ENCODE measurements at regions not wholly inside any gene's neighbourhood (a gene's known extent, or its start where the extent isn't known, plus 50 kb on each side); places are given as distances from the start of the nearest gene placed in this dataset.

GRCh38 chr4:123937581-123937980 is 541.0 kb downstream of the SPRY1 start:
- no peak overlapping the region for H3K4me3 ChIP-seq (ENCODE audit: low read depth, low read length, poor library complexity, severe bottlenecking)
- intact Hi-C loops (cut with micrococcal nuclease; ENCODE audit: unreplicated experiment) = no loop called here
- ChIA-PET POLR2A (no interaction called here), CTCF (ENCODE audit: unreplicated experiment) (no interaction called here)
- no peaks in the 10 kb centered on the region for H4K20me1 ChIP-seq (ENCODE audit: insufficient read depth, low read length)
- no peaks in the 10 kb centered on the region for H3K79me2 ChIP-seq (ENCODE audit: insufficient read depth, low read depth, low read length)
- H3K9me3 ChIP-seq (ENCODE audit: low read length) = no peaks in the 10 kb centered on the region
- no peaks in the 10 kb centered on the region for H3K4me1 ChIP-seq (ENCODE audit: insufficient read depth, low read length, poor library complexity, severe bottlenecking)
- no peak overlapping the region for H3K27ac ChIP-seq (ENCODE audit: low read depth, low read length, poor library complexity, severe bottlenecking)
- no peak overlapping the region for H2AFZ ChIP-seq (ENCODE audit: low read length)
- DNase-seq (ENCODE audit: low spot score) = no peak
- H3K9me2 ChIP-seq (ENCODE audit: insufficient read depth, low read length) = no peaks in the 10 kb centered on the region
- no peaks in the 10 kb centered on the region for H3K36me3 ChIP-seq (ENCODE audit: insufficient read depth, low read length)
- BruUV-seq (replicated peaks) = no TSS peak
- H3K4me2 ChIP-seq (ENCODE audit: low read length) = no peak overlapping the region
- TF ChIP-seq EZH2phosphoT487 (IDR thresholded peaks at IDR 0.05; ENCODE audit: borderline replicate concordance, low read depth, low read length) = no peak
- TF ChIP-seq CTCF (conservative IDR thresholded peaks at IDR 0.05; ENCODE audit: low read length) = no peak

- no TSS peak for BruUV-seq (replicated peaks)
- intact Hi-C loops (cut with micrococcal nuclease; ENCODE audit: unreplicated experiment) = no loop called here
- TF ChIP-seq CTCF (conservative IDR thresholded peaks at IDR 0.05; ENCODE audit: low read length) = no peak
- TF ChIP-seq EZH2phosphoT487 (IDR thresholded peaks at IDR 0.05; ENCODE audit: borderline replicate concordance, low read depth, low read length) = no peak
- Histone ChIP-seq H3K36me3 (ENCODE audit: insufficient read depth, low read length) (no peaks in the 10 kb centered on the region), H3K4me1 (ENCODE audit: insufficient read depth, low read length, poor library complexity, severe bottlenecking) (no peaks in the 10 kb centered on the region), H3K9me2 (ENCODE audit: insufficient read depth, low read length) (no peaks in the 10 kb centered on the region), H2AFZ (ENCODE audit: low read length) (no peak overlapping the region), H3K4me3 (ENCODE audit: low read depth, low read length, poor library complexity, severe bottlenecking) (no peak overlapping the region), H3K79me2 (ENCODE audit: insufficient read depth, low read depth, low read length) (no peaks in the 10 kb centered on the region), H3K27ac (ENCODE audit: low read depth, low read length, poor library complexity, severe bottlenecking) (no peak overlapping the region), H3K9me3 (ENCODE audit: low read length) (no peaks in the 10 kb centered on the region), H4K20me1 (ENCODE audit: insufficient read depth, low read length) (no peaks in the 10 kb centered on the region), H3K4me2 (ENCODE audit: low read length) (no peak overlapping the region)
- ChIA-PET CTCF (ENCODE audit: unreplicated experiment) (no interaction called here), POLR2A (interaction anchor here (0.6 kb wide), 1 partner anchor 184 kb away, joined by 4 read pairs; no protein-coding TSS in a partner anchor)
- no peak for DNase-seq (ENCODE audit: low spot score)
These were observed 543.0 kb downstream of the SPRY1 start for GRCh38 chr4:123939621-123940020.

GRCh38 chr4:123940604-123941003 is 544.0 kb downstream of the SPRY1 start:
- BruUV-seq (replicated peaks) = no TSS peak
- no peaks in the 10 kb centered on the region for H4K20me1 ChIP-seq (ENCODE audit: insufficient read depth, low read length)
- H3K79me2 ChIP-seq (ENCODE audit: insufficient read depth, low read depth, low read length) = no peaks in the 10 kb centered on the region
- H3K4me1 ChIP-seq (ENCODE audit: insufficient read depth, low read length, poor library complexity, severe bottlenecking) = no peaks in the 10 kb centered on the region
- H3K36me3 ChIP-seq (ENCODE audit: insufficient read depth, low read length) = no peaks in the 10 kb centered on the region
- H3K4me2 ChIP-seq (ENCODE audit: low read length) = no peak overlapping the region
- no peak for DNase-seq (ENCODE audit: low spot score)
- TF ChIP-seq CTCF (conservative IDR thresholded peaks at IDR 0.05; ENCODE audit: low read length) (no peak), EZH2phosphoT487 (IDR thresholded peaks at IDR 0.05; ENCODE audit: borderline replicate concordance, low read depth, low read length) (no peak)
- no peak overlapping the region for H2AFZ ChIP-seq (ENCODE audit: low read length)
- intact Hi-C loops (cut with micrococcal nuclease; ENCODE audit: unreplicated experiment) = no loop called here
- H3K9me3 ChIP-seq (ENCODE audit: low read length) = no peaks in the 10 kb centered on the region
- no peaks in the 10 kb centered on the region for H3K9me2 ChIP-seq (ENCODE audit: insufficient read depth, low read length)
- ChIA-PET POLR2A (interaction anchor here (0.6 to 0.7 kb wide), 2 partner anchors 620 to 1478 kb away, joined by 3 read pairs; no protein-coding TSS in a partner anchor), CTCF (ENCODE audit: unreplicated experiment) (no interaction called here)
- no peak overlapping the region for H3K27ac ChIP-seq (ENCODE audit: low read depth, low read length, poor library complexity, severe bottlenecking)
- H3K4me3 ChIP-seq (ENCODE audit: low read depth, low read length, poor library complexity, severe bottlenecking) = no peak overlapping the region

Data from OCI-LY7 (cell line).